ENCODE measurements at regions not wholly inside any gene's neighbourhood (a gene's known extent, or its start where the extent isn't known, plus 50 kb on each side); places are given as distances from the start of the nearest gene placed in this dataset.

DNA sequence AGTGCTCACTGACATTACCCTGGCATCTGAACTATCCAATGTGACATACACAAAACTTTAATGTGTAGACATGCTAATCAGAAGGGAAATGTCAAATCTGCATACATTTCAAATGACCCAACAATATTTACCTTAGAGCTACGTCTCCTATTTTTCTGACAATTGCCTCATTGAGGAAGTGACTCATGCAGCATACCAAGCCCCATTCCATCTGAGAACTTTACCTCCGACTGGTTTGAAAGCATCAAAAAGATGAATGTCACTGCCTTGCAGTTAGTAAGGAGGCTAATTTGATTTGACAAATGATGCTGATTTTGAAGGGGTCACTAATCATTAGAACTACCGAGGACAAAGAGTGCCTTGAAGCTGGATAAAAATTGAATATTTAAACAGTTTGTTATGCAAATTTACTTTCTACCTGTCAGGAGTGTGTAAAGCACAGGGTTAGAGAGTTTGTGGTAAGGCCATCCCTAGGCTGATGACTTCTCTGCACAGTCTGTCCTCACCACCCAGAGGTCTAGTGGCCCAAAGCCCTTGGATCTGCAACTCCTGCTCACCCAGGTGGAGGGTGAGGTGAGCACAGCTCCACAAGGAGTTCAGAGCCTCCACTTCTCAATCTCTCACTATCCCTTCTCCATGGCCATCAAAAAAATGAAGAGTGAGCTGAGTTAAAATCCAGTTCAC is 500.3 kb upstream of the C1orf87 start:
- no peak for DNase-seq

DNA sequence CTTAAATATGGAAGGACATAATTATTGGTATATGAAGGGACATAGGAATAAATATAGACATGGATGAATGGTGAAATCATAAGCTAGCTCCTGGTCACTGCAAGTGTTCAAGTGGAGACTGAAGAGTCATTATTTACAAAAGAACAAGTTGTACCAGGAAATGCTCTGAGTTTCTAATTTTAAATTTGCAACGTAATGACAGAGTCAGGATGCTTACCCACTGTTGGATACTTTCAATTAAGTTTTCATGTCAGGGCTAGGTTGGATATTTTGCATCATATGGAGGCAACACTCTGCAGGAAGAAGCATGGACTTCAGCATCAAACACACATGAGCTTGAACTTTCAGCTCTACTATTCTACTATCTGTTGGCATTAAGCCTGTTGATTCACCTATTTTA is 499.6 kb upstream of the C1orf87 start:
- no peak for DNase-seq

DNA sequence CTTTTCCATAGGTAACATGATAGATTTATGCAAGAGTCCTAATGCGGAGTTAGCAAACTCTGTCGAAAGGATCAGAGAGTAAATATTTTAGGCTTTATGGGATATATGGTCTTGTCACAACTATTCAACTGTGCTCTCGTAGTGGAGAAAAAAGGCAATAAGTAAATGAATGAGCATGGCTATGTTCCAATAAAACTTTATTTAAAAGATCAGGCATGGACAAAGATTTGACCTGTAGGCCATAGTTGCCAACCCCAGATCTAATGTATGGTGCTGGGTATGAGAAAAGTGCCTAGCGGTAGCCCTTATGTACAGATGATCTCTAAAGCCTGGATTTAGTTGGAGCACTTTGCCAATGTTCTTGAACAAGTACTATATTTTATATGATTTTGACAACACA is 498.8 kb upstream of the C1orf87 start:
- DNase-seq = no peak

DNA sequence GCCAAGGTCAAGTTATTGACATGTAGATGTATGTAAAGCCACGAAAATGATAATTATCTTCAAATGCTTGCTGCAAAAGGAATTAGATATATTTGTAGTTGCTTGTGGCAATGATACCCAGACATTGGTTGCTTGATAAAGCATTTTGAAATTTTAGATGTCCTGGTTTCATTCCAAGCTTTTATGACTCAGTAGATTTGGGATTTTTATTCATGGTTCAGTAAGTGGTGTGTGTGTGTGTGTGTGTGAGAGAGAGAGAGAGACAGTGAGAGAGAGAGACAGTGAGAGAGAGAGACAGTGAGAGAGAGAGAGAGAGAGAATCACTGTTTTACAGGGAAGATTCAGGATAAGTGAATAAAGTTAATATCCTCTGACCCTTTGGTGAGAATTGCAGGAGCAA is 498.2 kb upstream of the C1orf87 start:
- no peak for DNase-seq

DNA sequence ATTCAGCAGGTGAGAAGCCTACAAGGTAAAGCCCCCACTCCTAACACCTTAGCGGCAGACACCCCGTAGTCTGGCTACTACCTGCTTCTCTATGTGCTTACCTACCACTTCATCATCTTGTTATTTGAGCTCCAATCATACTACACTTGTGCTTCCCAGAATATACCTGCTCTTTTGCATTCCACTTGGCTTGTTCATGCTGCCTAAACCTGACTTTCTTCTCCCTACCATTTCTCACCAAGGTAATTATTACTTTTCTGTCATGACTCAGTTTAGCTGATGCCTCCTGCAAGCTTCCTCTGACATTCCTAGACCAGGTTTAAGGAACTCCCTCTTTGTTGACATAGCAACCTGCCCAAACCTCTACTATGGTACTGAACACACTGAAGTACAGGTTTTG is 495.6 kb upstream of the C1orf87 start:
- DNase-seq = no peak

DNA sequence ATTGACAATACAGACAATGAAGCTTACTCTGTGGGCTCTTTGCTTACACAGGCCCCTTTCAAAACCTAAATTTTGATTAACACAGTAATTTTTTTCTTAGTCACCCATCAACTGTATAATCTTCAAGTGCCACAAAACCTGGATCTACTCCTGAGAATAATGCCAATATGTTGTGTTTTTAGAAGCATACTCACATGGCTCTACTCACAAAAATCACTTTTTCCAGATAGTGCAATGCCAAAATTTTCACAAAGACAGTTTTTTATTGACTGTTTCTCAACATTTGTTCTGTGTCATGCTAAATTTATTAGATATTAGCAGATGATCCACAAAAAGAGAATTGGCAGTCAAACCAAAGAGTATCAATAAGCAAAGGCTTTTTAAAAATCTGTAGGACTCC is 493.7 kb upstream of the C1orf87 start:
- no peak for DNase-seq

DNA sequence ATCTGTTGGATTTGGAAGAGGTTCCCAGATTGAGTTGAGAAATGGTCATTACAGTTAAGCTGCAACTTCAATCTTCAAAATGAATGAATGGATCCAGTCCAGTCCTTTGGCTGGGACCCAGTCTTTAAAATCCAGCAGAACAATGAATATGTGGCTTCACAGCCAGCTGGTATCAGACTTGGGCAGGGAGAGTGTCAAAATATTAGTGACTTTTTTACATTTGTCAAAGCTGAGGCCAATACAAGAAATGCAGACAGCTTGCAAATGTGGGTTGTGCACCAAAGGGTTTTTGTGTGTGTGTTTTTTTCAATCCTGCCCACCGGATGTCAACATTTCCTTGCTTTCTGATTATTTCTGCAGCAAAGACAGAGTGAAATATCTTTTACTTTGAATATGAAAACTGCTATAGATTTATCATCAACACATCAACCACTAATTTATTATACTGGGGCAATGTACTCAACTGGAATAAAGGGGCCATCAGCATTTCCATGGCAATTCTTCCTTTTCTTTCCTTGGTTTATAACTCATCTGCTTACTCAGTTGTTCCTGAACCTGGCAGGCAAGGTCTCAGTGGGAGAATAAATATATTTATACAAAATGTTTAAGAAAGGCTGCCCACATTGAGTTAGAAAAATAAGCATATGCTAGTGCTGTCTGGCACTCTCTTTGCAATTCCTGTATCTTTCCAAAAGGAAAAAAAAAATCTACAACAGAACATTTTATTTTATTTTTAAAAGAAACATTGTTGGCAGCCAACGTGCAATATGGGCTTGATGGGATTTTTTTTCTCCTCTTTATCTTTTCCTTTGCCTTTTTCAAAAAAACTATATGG is 491.6 kb upstream of the C1orf87 start:
- DNase-seq = peak; percentile 57

DNA sequence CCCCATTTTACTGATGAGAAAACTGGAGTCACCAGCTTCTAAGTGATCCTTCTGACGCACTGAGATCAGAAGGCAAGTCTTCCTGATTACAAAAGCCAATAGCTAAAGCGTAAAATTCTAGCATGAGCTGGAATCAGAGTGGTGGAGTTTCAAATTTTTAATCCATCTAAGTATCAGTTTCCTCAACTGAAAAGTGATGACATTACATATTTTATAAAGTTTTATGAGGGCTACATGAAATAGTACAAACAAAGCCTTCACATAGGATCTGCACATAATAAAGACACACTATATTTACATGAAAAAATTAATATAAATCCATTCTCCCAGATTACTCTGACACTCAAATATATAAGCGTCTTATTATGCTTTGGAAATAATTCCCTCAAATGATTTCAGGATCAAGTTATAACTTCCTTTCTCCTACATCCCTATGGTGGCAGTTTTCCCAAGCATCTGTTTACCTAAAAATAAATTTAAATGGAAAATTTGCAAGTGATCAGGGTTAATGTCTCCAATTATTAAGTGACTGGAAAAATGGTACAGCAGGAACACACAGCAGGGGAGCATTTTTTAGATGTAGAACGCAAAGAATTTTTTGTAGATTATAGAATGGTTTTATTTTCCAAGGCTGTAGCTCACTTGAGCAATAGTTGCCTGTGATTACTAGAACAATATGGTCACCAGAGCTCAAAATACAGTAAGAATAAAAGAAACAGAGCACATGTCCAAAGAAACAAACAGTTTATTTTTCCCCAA is 490.4 kb upstream of the C1orf87 start:
- no peak for DNase-seq

DNA sequence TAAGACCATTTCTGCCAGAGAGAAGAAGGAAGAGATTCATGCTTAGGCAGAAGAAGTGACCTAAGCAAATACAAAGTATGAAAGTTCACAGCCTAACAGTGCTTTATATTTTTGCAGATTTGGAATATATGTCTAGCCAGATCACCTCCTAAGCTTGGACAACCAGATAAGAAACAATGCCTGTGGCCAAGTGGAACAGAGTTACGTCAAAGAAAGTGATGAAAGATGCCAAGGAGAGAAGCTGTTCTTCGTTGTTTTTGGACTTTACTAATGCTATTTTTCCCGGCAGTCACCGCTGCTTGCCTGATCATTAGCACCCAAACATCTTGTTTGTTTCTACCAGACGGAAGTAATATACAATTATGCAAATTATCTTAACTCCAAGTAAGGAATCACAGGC is 489.2 kb upstream of the C1orf87 start:
- DNase-seq = no peak

DNA sequence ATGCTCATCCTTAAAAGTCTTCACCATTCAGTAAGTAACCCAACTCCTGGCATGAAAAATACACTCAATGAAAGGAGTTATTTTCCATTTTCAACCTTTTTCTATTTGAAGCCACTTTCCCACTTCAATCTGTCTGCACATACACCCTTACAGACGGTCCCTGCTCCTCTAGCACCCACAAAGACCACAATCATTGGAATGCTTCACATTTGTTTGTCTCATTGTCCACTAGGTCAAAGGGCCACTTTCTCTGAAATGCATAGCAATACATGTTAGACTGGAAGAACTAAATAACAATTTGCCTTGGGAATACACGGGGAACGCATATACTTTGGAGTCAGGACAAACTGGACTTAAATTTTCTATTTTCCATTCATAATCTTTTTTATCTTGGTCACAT is 487.1 kb upstream of the C1orf87 start:
- DNase-seq = no peak

DNA sequence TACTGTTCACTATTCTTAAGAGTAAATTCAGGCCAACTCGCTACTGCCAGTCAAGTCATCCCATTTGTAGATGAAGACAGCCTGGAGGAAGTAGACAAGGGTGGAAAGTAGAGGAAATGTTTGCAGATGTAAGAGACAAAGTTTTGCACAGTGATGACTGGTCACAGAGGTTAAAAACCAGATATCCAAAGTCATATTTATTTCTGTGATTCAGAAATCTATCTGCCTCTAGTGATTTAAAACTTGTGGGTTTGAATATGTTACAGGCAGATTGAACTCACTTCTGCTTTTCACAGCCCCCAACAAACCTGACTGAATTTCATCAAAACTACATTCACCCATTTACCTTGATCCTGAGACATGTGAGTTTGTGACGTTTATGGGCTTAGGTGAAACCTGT is 484.7 kb upstream of the C1orf87 start:
- no peak for DNase-seq

DNA sequence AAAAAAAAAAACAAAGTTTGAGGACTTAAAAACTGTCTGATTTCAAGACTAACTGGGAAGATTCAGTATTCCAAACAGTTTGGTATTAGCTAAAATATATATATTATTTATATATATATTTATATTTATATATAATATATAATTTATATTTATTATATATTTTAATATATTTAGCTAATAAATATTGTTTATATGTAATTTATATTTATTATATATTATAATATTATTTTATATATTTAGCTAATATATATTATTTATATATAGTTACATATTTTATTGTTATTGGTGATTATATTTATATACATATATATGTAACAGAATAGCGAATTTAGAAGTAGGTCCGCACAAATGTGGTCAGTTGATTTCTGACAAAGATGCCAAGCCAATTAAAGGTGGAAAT is 480.2 kb upstream of the C1orf87 start:
- no peak for DNase-seq

DNA sequence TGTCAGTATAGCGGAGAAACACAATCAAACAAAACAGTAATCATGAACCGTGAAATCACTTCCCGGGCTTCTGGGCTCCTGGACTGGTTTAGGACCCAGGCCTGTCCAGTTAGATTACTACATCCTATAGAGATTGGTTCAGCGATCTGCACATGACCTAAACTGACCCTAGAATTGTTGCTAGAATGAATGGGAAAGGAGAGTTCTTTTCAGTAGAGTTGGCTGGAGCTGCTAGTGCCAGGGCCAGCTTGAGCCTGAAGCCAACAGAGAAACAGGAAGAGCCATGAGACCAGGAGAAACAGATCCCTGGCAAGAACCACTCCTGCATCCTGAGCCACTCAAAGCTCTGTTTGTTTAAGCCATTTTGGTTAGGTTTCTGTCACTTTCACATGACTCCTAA is 474.3 kb upstream of the C1orf87 start:
- no peak for DNase-seq

DNA sequence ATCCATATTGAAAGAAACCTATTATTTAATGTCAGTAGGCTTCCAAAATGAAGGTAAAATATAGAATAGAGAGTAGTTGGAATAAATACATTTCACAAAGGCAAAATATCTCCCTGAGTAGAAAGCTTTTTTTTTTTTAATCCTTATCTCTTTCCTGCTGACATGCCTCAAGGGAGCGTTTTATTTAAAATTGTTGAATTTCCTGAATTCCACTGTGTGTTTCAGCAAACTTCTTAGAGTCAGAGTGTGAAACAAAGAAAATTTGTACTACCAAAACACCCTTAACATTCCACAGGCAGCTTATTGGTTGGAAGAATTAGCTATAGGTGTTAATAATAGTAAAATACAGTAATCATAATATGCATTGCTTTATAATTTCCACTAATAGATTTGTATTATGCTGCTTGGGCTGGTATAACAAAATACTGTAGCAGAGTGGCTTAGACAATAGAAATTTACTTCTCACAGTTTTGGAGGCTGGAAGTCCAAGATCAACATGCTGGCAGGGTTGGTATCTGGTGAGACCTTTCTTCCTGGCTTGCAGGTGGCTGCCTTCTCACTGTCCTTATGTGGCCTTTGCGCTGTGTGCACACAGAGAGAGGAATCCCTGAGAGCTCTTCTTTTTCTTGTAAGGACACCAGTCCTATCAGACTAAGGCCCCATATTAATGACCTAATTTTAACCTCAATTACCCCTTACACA is 468.4 kb upstream of the C1orf87 start:
- no peak for DNase-seq

DNA sequence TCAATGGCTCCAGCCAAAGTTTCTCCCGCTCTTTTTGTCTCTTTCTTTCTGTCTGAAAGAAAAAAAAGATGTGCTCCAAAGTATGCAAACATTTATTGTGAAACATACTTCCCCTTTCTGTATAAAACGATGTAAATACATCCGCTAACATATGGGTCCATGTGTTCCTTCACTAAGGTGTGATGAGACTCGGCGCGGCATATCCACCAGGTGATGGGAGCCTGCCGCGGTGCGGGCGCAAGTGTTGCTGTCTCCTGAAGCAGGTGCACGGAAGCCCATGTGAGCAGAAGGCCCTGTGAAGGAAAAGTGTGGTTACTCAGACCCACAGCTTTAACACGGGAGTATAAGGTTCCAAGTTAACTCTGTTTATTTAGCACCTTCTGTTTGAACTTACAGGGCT is 466.6 kb upstream of the C1orf87 start:
- no peak for DNase-seq

DNA sequence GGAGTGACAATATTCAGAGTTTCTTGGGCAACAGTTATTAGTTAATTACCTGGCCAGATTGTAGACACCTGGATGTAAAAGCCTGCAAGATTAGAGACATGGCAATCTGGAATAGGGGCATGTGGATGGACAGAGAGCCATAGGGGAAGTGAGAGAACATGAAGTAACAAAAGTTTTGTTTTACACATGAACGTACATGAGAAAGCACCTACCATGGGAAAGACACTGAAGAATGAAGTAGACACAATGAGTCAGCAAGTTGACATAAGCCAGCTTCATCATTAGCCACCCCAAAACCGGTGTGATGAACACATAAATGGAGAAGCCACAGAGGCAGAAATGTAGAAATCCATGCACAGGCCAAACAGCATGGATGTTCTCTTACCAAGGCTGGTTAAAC is 462.1 kb upstream of the C1orf87 start:
- DNase-seq = no peak

DNA sequence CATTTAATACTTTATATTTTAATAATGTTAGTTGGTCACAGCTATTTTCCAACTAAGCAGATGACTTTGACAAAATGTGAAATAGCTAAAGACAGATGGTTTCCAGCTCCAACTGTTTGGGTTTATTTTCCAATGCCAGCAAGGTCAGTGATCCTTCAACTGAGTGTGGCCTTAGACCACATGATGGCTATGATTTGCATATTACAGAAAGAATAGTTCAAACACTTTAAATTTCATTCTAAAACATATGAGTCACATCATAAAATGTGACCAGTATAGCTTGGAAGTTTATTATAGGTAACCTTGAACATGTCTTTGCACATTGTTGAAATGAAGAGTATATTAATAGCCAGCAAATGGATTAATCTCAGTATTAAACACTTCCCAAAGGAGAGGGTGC is 454.0 kb upstream of the C1orf87 start:
- DNase-seq = no peak

DNA sequence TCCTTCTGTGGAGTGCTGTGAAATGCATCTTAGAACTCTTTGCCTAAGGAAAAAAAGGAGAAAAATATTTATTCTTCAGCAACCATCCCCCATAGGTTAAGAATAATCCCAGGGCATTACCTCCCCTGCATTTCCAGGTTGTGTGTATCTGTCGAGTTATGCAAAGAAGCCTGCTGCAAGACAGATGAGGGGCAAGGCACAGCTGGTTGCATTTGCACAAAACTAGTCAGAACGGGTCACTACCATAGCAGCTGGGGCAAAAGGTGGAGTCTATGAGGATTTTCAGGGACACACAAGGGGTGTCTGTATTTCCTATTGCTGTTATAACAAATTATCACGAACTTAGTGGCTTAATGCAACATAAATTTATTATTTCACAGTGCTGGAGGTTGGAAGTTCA is 443.4 kb upstream of the C1orf87 start:
- no peak for DNase-seq

DNA sequence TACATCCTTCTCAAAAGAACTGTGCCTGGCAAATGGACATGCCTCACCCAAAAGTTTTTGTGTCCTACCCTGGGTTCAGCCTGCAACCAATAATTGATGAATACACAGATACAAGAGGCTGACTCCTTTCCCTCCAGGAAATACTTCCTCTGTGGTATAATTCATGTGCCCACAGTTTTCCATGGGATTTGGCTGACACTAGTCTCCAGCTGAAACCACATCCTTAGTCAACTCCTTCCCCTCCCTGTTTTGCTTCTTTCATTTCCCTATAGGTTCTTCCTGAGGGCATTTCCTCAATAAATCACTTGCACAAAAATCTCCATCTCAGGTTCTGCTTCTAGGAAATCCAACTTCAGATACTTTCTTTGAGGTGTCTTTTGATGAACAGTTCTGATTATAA is 436.6 kb upstream of the C1orf87 start:
- no peak for DNase-seq

DNA sequence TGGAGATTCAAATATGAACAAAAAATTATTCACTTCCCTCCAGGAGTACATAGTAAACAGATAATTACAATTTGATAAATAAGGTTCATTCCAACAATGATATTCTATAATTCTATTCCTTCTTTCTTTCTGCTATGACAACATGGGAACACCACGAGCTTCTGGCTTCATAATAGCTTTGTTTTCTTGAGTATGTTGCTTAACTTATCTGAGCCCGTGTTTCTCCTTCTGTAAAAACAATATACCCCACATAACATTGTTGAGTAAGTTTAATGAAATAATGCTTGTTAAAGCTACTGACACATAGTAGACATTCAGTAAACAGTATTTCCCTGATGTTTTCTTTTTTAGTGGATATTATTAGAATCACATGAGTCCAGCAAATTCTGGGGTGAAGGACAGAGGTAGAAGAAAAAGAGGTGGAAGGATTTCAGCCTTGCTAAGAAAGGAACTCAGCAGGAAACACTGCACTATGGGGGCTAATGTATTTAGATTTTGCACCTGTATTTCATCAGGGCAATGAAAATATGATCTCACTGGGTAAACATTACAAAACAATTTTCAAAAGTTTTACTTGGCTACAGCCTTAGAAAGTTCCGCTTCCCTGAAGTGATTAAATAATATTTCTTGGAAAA is 430.8 kb upstream of the C1orf87 start:
- no peak for DNase-seq

DNA sequence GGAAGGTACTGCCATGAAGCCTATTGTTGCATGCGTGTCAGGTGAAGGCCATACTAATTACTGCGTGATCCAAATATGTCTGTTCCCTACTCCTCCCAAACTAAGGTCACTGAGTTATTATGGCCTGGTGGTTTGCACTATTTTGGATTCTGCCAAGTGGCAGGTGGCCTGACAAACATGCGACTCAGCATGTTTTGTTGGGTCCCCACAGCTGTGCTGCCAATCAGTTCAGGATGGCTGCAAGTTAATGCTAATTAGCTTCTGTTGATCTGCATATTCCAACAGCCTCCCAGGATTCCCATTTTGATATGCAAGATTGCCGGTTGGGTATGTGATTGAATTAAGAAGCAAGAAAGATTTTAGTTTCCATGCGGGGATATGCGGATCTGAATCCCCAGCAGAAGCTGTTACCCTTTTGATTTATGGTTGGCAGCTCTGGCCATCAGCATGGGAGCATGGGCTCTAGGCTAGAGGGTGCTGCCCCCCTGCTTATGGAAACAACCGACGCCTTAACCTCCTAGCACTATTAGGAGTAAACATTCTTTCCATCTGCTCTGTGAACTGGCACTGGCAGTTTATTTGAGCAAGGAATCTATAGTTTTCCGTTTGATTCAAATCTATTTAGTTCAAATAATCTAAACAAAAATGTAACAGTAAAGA is 429.8 kb upstream of the C1orf87 start:
- DNase-seq = no peak

DNA sequence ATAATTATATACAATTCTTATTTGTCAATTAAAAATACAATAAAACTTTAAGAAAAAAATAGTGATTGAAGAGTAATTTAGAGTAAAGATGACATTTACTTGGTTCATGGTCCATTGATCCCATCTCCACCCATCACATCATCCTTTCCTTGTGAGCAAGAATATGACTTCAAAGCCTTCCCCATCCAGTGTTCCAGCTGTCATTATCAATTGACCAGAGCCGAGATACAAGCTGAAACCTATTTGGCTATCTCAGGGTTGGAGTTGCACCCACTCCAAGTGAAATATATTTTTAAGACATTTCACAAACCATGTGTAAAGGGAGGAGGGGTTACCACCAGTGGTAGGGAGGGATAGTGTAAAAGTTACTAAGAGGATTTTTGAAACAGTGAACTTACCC is 428.9 kb upstream of the C1orf87 start:
- DNase-seq = no peak

All from NCI-H1105 treated with DMSO at 0.1 percent for 48 hours (cell line).